ENCODE measurements at regions not wholly inside any gene's neighbourhood (a gene's known extent, or its start where the extent isn't known, plus 50 kb on each side); places are given as distances from the start of the nearest gene placed in this dataset.

GRCh38 chr5:128591598-128592455 lies 53.8 kb upstream of the FBN2 start:
- H3K9ac ChIP-seq = no peak overlapping the region
- no peak for TF ChIP-seq CTCF (conservative IDR thresholded peaks at IDR 0.05; ENCODE audit: low read depth, low read length)

GRCh38 chr5:128596071-128596470 lies 58.0 kb upstream of the FBN2 start:
- no peak overlapping the region for H3K27ac ChIP-seq
- H2AFZ ChIP-seq (ENCODE audit: low read depth) = no peak overlapping the region
- no peaks in the 10 kb centered on the region for H3K79me2 ChIP-seq (ENCODE audit: insufficient read depth, low read depth)
- H4K20me1 ChIP-seq (ENCODE audit: insufficient read depth) = no peaks in the 10 kb centered on the region
- H3K4me1 ChIP-seq (ENCODE audit: low read depth, poor library complexity, severe bottlenecking) = no peaks in the 10 kb centered on the region
- no peak overlapping the region for H3K4me2 ChIP-seq
- H3K27me3 ChIP-seq (ENCODE audit: insufficient read depth, low read depth) = no peaks in the 10 kb centered on the region
- TF ChIP-seq CTCF (conservative IDR thresholded peaks at IDR 0.05; ENCODE audit: low read depth, low read length) = no peak
- H3K36me3 ChIP-seq (ENCODE audit: insufficient read depth) = no peaks in the 10 kb centered on the region
- no peak overlapping the region for H3K4me3 ChIP-seq (IDR thresholded peaks at IDR 0.05; ENCODE audit: insufficient read depth, low read depth, low read length)
- no peak overlapping the region for H3K9ac ChIP-seq

More at GRCh38 chr5:128591598-128592455, 53.8 kb upstream of the FBN2 start:
- Histone ChIP-seq H4K20me1 (ENCODE audit: insufficient read depth) (no peaks in the 10 kb centered on the region), H3K4me2 (no peak overlapping the region), H3K27ac (no peak overlapping the region), H3K4me3 (IDR thresholded peaks at IDR 0.05; ENCODE audit: insufficient read depth, low read depth, low read length) (no peak overlapping the region), H3K4me1 (ENCODE audit: low read depth, poor library complexity, severe bottlenecking) (no peaks in the 10 kb centered on the region), H2AFZ (ENCODE audit: low read depth) (no peak overlapping the region), H3K27me3 (ENCODE audit: insufficient read depth, low read depth) (no peaks in the 10 kb centered on the region), H3K79me2 (ENCODE audit: insufficient read depth, low read depth) (no peaks in the 10 kb centered on the region), H3K36me3 (ENCODE audit: insufficient read depth) (no peaks in the 10 kb centered on the region)

GRCh38 chr5:128597156-128597555 lies 59.1 kb upstream of the FBN2 start:
- Histone ChIP-seq H3K4me2 (no peak overlapping the region), H3K9ac (no peak overlapping the region), H3K4me3 (IDR thresholded peaks at IDR 0.05; ENCODE audit: insufficient read depth, low read depth, low read length) (no peak overlapping the region), H2AFZ (ENCODE audit: low read depth) (no peak overlapping the region), H3K27ac (no peak overlapping the region), H3K36me3 (ENCODE audit: insufficient read depth) (no peaks in the 10 kb centered on the region), H3K79me2 (ENCODE audit: insufficient read depth, low read depth) (no peaks in the 10 kb centered on the region), H3K27me3 (ENCODE audit: insufficient read depth, low read depth) (no peaks in the 10 kb centered on the region), H4K20me1 (ENCODE audit: insufficient read depth) (no peaks in the 10 kb centered on the region), H3K4me1 (ENCODE audit: low read depth, poor library complexity, severe bottlenecking) (no peaks in the 10 kb centered on the region)
- no peak for TF ChIP-seq CTCF (conservative IDR thresholded peaks at IDR 0.05; ENCODE audit: low read depth, low read length)

GRCh38 chr5:128613128-128613527 lies 75.1 kb upstream of the FBN2 start:
- Histone ChIP-seq H3K9ac (no peak overlapping the region), H3K27me3 (ENCODE audit: insufficient read depth, low read depth) (no peaks in the 10 kb centered on the region), H2AFZ (ENCODE audit: low read depth) (no peak overlapping the region), H3K27ac (no peak overlapping the region), H3K4me2 (no peak overlapping the region), H3K4me1 (ENCODE audit: low read depth, poor library complexity, severe bottlenecking) (no peaks in the 10 kb centered on the region), H3K36me3 (ENCODE audit: insufficient read depth) (no peaks in the 10 kb centered on the region), H3K4me3 (IDR thresholded peaks at IDR 0.05; ENCODE audit: insufficient read depth, low read depth, low read length) (no peak overlapping the region), H3K79me2 (ENCODE audit: insufficient read depth, low read depth) (no peaks in the 10 kb centered on the region), H4K20me1 (ENCODE audit: insufficient read depth) (no peaks in the 10 kb centered on the region)
- no peak for TF ChIP-seq CTCF (conservative IDR thresholded peaks at IDR 0.05; ENCODE audit: low read depth, low read length)
